ENCODE measurements at regions not wholly inside any gene's neighbourhood (a gene's known extent, or its start where the extent isn't known, plus 50 kb on each side); places are given as distances from the start of the nearest gene placed in this dataset.

DNA sequence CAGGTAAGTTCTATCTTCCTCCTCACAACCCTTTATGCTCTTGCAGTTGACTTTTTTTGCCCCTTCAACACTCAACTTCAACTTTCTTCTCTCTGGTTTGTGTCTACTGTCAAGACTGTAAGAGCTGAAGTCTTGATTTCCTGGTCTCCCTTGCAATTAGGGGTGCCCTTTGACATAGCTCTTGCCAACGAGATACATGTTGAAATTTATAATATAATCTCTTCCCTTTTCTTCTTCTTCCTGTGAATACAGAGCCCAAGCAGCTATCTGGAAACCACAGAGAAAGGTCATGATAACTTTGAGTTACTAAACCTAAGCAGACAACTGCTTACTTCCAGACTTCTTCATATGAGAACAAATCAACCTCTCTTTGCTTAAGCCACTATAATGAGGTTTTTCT, 163.5 kb downstream of the MC4R start:
- no peaks in the 10 kb centered on the region for H3K9me3 ChIP-seq
- no peak for DNase-seq (ENCODE audit: low spot score)
- H3K36me3 ChIP-seq: no peaks in the 10 kb centered on the region
- no peak overlapping the region for H3K4me3 ChIP-seq
- WGBS: 75% methylated on average over 1 of the region's 1 CpG
- no peak for TF ChIP-seq POLR2A (IDR thresholded peaks at IDR 0.05)
- TF ChIP-seq POLR2AphosphoS5 (IDR thresholded peaks at IDR 0.05): no peak
- TF ChIP-seq CTCF (IDR thresholded peaks at IDR 0.05): no peak
- H3K27me3 ChIP-seq (replicated peaks; ENCODE audit: insufficient read depth): no peaks in the 10 kb centered on the region
- no peaks in the 10 kb centered on the region for H3K4me1 ChIP-seq (replicated peaks)
- intact Hi-C loops (cut with DNase I): no loop called here
- H3K27ac ChIP-seq: no peak overlapping the region

GRCh38 chr18:60202708-60203107, 169.9 kb downstream of the MC4R start:
- Histone ChIP-seq H3K9me3 (no peaks in the 10 kb centered on the region), H3K27ac (no peak overlapping the region), H3K4me3 (no peak overlapping the region), H3K4me1 (replicated peaks) (no peaks in the 10 kb centered on the region), H3K36me3 (no peaks in the 10 kb centered on the region), H3K27me3 (replicated peaks; ENCODE audit: insufficient read depth) (no peaks in the 10 kb centered on the region)
- 74% methylated on average over 1 of the region's 1 CpG for WGBS
- no peak for DNase-seq (ENCODE audit: low spot score)
- intact Hi-C loops (cut with DNase I): no loop called here
- TF ChIP-seq CTCF (IDR thresholded peaks at IDR 0.05): no peak
- no peak for TF ChIP-seq POLR2A (IDR thresholded peaks at IDR 0.05)
- no peak for TF ChIP-seq POLR2AphosphoS5 (IDR thresholded peaks at IDR 0.05)

DNA sequence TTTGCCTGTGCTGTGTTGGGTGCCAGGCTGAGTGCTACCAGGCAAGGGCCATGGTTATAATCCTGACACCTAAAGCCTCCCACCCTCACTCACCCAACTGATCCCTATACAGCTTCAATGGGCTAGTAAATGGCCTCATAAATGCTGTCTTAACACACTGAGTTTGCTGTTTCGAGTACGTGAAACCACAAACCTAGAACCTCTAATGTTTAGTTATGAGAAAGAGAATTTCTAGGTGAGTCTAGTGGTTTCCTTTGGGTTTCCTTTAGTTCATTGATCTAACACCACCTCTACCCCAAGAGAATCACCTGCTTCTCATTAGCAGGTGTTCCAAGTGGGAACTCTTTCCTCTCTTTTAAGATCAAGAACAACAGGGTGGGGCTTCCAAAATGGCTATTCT, 172.0 kb downstream of the MC4R start:
- TF ChIP-seq POLR2AphosphoS5 (IDR thresholded peaks at IDR 0.05): no peak
- TF ChIP-seq CTCF (IDR thresholded peaks at IDR 0.05): no peak
- TF ChIP-seq POLR2A (IDR thresholded peaks at IDR 0.05): no peak
- WGBS: 68% methylated on average over 2 of the region's 2 CpGs
- intact Hi-C loops (cut with DNase I): no loop called here
- Histone ChIP-seq H3K9me3 (no peaks in the 10 kb centered on the region), H3K27ac (no peak overlapping the region), H3K4me3 (no peak overlapping the region), H3K36me3 (no peaks in the 10 kb centered on the region), H3K4me1 (replicated peaks) (no peaks in the 10 kb centered on the region), H3K27me3 (replicated peaks; ENCODE audit: insufficient read depth) (no peaks in the 10 kb centered on the region)
- no peak for DNase-seq (ENCODE audit: low spot score)

DNA sequence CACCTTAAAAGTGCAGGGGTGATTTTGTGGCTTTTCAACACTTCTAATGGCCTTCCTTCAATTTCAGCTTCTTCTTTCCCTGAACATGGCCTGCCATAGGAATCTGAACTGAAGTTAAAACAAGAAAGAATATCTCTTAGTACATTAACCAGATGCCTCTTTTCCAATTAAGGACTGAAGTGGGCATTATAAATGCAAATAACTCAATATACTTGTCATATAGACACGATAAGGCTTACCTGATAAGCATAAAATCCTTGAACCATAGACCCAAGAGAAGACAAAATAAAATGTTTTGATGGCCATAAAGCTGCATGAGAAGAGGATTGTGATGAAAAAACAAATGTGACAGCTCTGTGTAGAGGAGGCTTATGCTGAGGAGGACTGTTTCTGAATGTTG, 173.1 kb downstream of the MC4R start:
- no peaks in the 10 kb centered on the region for H3K27me3 ChIP-seq (replicated peaks; ENCODE audit: insufficient read depth)
- H3K4me3 ChIP-seq: no peak overlapping the region
- no peaks in the 10 kb centered on the region for H3K9me3 ChIP-seq
- intact Hi-C loops (cut with DNase I): no loop called here
- no peak for TF ChIP-seq POLR2A (IDR thresholded peaks at IDR 0.05)
- TF ChIP-seq POLR2AphosphoS5 (IDR thresholded peaks at IDR 0.05): no peak
- no peak for TF ChIP-seq CTCF (IDR thresholded peaks at IDR 0.05)
- H3K4me1 ChIP-seq (replicated peaks): no peaks in the 10 kb centered on the region
- no peak for DNase-seq (ENCODE audit: low spot score)
- no peak overlapping the region for H3K27ac ChIP-seq
- WGBS: 79% methylated on average over 1 of the region's 1 CpG
- no peaks in the 10 kb centered on the region for H3K36me3 ChIP-seq

DNA sequence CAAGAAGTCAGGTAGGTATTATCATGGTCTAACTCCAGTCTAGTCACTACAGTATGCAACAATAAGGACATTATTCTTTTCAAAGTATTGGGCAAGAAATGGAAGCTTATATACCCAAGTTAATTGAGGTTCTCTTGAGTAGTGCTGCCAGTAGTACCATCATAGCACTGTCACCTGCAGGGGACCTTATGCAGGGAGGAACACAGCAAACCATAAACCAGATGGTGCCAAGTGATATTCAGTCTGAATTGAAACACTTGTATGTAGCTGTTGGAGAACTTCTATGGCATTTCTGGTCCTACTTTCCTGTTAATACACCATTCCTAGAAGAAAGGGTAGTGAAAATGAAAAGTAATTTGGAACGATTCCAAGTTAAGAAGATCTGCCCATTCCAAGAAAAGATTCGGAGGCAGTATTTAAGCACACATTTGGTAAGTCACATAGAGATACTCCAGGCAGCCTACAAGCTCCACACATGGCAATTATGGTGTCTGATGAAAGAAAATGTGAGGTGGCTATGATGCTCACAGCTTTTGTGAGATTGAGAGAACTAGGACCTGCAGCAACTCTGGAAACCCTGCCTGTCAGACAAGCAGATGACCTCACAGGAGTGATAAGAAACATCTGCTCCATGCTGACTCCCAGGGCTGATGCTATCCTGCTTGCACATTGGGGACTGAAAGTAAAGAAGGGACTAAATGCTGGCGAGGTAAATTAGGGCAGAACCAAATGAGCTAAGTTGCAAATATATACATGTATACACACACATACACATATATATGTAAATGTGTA, 174.7 kb downstream of the MC4R start:
- no peak for TF ChIP-seq POLR2A (IDR thresholded peaks at IDR 0.05)
- no peak for TF ChIP-seq CTCF (IDR thresholded peaks at IDR 0.05)
- no peak for TF ChIP-seq POLR2AphosphoS5 (IDR thresholded peaks at IDR 0.05)
- Histone ChIP-seq H3K27me3 (replicated peaks; ENCODE audit: insufficient read depth) (no peaks in the 10 kb centered on the region), H3K36me3 (no peaks in the 10 kb centered on the region), H3K4me3 (no peak overlapping the region), H3K9me3 (no peaks in the 10 kb centered on the region), H3K4me1 (replicated peaks) (no peaks in the 10 kb centered on the region), H3K27ac (no peak overlapping the region)
- 62% methylated on average over 3 of the region's 3 CpGs for WGBS
- intact Hi-C loops (cut with DNase I): no loop called here
- DNase-seq (ENCODE audit: low spot score): no peak

All from prostate gland (tissue), 2 donors.